ENCODE measurements at regions not wholly inside any gene's neighbourhood (a gene's known extent, or its start where the extent isn't known, plus 50 kb on each side); places are given as distances from the start of the nearest gene placed in this dataset.
A peak's percentile ranks its signal among the peaks of the same experiment; 100 is the strongest.

DNA sequence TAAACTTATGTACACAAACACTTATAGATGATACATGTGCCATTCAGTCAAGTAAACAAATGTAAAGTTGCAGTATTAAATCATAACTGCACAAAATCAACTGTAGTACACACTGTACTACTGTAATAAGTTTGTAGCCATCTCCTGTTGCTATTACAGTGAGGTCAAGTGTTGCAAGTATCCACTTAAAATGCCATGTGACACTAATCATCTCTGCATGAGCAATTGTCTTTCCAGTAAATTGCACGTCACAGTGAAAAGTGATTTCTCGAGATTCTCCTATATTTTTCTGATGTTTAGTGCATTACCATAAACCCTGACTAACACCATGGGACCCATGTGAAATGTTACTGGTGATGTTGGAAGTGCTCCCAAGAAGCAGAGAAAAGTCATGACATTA, 293.3 kb upstream of the SP4 start:
- no peak for DNase-seq (ENCODE audit: low read depth)
- no peak overlapping the region for H3K4me3 ChIP-seq (ENCODE audit: low read depth, low read length)
- TF ChIP-seq, protein P1, sequence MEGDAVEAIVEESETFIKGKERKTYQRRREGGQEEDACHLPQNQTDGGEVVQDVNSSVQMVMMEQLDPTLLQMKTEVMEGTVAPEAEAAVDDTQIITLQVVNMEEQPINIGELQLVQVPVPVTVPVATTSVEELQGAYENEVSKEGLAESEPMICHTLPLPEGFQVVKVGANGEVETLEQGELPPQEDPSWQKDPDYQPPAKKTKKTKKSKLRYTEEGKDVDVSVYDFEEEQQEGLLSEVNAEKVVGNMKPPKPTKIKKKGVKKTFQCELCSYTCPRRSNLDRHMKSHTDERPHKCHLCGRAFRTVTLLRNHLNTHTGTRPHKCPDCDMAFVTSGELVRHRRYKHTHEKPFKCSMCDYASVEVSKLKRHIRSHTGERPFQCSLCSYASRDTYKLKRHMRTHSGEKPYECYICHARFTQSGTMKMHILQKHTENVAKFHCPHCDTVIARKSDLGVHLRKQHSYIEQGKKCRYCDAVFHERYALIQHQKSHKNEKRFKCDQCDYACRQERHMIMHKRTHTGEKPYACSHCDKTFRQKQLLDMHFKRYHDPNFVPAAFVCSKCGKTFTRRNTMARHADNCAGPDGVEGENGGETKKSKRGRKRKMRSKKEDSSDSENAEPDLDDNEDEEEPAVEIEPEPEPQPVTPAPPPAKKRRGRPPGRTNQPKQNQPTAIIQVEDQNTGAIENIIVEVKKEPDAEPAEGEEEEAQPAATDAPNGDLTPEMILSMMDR (conservative IDR thresholded peaks at IDR 0.05; ENCODE audit: low read depth, low read length) = no peak

- no peak for DNase-seq (ENCODE audit: low read depth)
- TF ChIP-seq, protein P1 (conservative IDR thresholded peaks at IDR 0.05; ENCODE audit: low read depth, low read length) = no peak
- no peak overlapping the region for H3K4me3 ChIP-seq (ENCODE audit: low read depth, low read length)
These were observed 292.4 kb upstream of the SP4 start for GRCh38 chr7:21135437-21135836.

- no peak overlapping the region for H3K4me3 ChIP-seq (ENCODE audit: low read depth, low read length)
- DNase-seq (ENCODE audit: low read depth) = no peak
- TF ChIP-seq, protein P1 (conservative IDR thresholded peaks at IDR 0.05; ENCODE audit: low read depth, low read length) = no peak
These were observed 290.2 kb upstream of the SP4 start for GRCh38 chr7:21137640-21138039.

DNA sequence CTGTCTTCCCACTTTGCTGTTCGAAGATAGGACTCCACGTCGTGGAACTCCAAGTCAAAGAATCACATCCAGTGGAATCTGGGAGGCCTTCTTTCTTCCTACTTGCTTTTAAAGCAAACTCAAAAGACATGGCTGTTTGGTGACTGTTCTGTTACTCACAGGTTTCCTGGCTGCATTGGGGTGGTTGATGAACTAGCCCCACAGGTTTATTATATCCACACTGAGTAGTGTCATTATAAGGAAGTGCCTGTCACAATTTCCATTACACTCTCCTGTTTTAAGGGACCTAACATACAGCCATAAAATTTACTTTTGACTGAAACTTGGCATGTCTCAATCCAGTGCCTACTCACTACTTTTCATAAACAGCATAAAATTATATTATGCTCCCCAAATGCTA, 287.3 kb upstream of the SP4 start:
- no peak overlapping the region for H3K4me3 ChIP-seq (ENCODE audit: low read depth, low read length)
- TF ChIP-seq, protein P1 (conservative IDR thresholded peaks at IDR 0.05; ENCODE audit: low read depth, low read length) = no peak
- DNase-seq (ENCODE audit: low read depth) = no peak

- no peak for DNase-seq (ENCODE audit: low read depth)
- no peak overlapping the region for H3K4me3 ChIP-seq (ENCODE audit: low read depth, low read length)
- TF ChIP-seq, protein P1 (conservative IDR thresholded peaks at IDR 0.05; ENCODE audit: low read depth, low read length) = no peak
These were observed 286.4 kb upstream of the SP4 start for GRCh38 chr7:21141476-21141875.

- peak; percentile 46 for DNase-seq (ENCODE audit: low read depth)
- no peak overlapping the region for H3K4me3 ChIP-seq (ENCODE audit: low read depth, low read length)
- TF ChIP-seq, protein P1 (conservative IDR thresholded peaks at IDR 0.05; ENCODE audit: low read depth, low read length) = no peak
These were observed 285.8 kb upstream of the SP4 start for GRCh38 chr7:21142081-21142480.

GRCh38 chr7:21146642-21147423, 281.1 kb upstream of the SP4 start:
- TF ChIP-seq, protein P1 (conservative IDR thresholded peaks at IDR 0.05; ENCODE audit: low read depth, low read length) = no peak
- DNase-seq (ENCODE audit: low read depth) = no peak
- H3K4me3 ChIP-seq (ENCODE audit: low read depth, low read length) = no peak overlapping the region
